A549 (cell line): ENCODE measurements at regions not wholly inside any gene's neighbourhood (a gene's known extent, or its start where the extent isn't known, plus 50 kb on each side); places are given as distances from the start of the nearest gene placed in this dataset.

ENCODE experiments used
- ATAC-seq, 2 experiments: fragments of 200-7000 bp in 1 of 2; fragments of >200 bp in 1 of 2; cut with Nextera tagmentation in 1 of 2; cut with Tn5 transposase in 1 of 2; 3 replicates each; pipeline versions ENCODE4 v1.8.0 to v1.9.1; 2018 to 2020; ENCODE audit warnings: mild to moderate bottlenecking in 1 of 2, moderate library complexity in 1 of 2
- CTCF ChIA-PET: fragments of 300-600 bp; sonication (Branson Sonifier 250); formaldehyde crosslinking; extraction: SDS; loops from one replicate; lab custom pipeline; 2021; ENCODE audit warnings: antibody characterized with exemption, inconsistent platforms; lab: Yijun Ruan, JAX
- POLR2A ChIA-PET: fragments of 350-600 bp; formaldehyde crosslinking; extraction: SDS; loops from one replicate; lab custom pipeline; 2021; ENCODE audit warnings: antibody characterized with exemption, inconsistent platforms; lab: Yijun Ruan, JAX
- DNase-seq, 2 experiments: peaks; one replicate each; pipeline versions ENCODE4 v3.0.0 to v3.0.0-alpha.2; 2011 to 2016; ENCODE audit warnings: low read depth in 1 of 2, low spot score in 1 of 2
- FAIRE-seq: peaks from 2 replicates; lab custom pipeline; 2011; peaks lifted over from hg19 to GRCh38; lab: Jason Lieb, UNC
- H3K27ac ChIP-seq, 2 experiments: fragments of >200 bp; sonication (Bioruptor Twin); formaldehyde crosslinking; 3 replicates each; pipeline ENCODE4 v1.5.1; 2016 to 2017
- H3K4me1 ChIP-seq: fragments of >200 bp; sonication (Bioruptor Twin); formaldehyde crosslinking; 3 replicates; pipeline ENCODE4 v1.6.1; 2016
- H3K4me2 ChIP-seq: fragments of >200 bp; sonication (Bioruptor Twin); formaldehyde crosslinking; 3 replicates; pipeline ENCODE4 v1.6.1; 2016
- H3K4me3 ChIP-seq: fragments of >200 bp; sonication (Bioruptor Twin); formaldehyde crosslinking; 3 replicates; pipeline ENCODE4 v1.5.1; 2016
- H3K9me3 ChIP-seq: fragments of >200 bp; sonication (Bioruptor Twin); formaldehyde crosslinking; 3 replicates; pipeline ENCODE4 v1.6.1; 2016
- BHLHE40 ChIP-seq: IDR thresholded peaks from 2 replicates; pipeline ENCODE4 v1.6.1; 2012; ENCODE audit warnings: low read depth, low read length, inconsistent platforms
- CBX2 ChIP-seq: fragments of 200-600 bp; sonication (generic); IDR thresholded peaks from 2 replicates; pipeline ENCODE4 v1.6.1; 2016; ENCODE audit warnings: low read depth, mild to moderate bottlenecking, borderline replicate concordance
- CEBPB ChIP-seq, 2 experiments: fragments of >200 bp in 1 of 2; sonication (Bioruptor Twin) in 1 of 2; formaldehyde crosslinking in 1 of 2; IDR thresholded peaks; 2 replicates each; pipeline ENCODE4 v1.6.1; 2012 to 2016
- EHMT2 ChIP-seq: fragments of 200-600 bp; sonication (generic); IDR thresholded peaks from 2 replicates; pipeline ENCODE4 v1.6.1; 2016; ENCODE audit warnings: antibody characterized with exemption, low read depth, mild to moderate bottlenecking, moderate library complexity
- FOSB ChIP-seq: fragments of 250-450 bp; sonication (Bioruptor Pico); IDR thresholded peaks from 2 replicates; pipeline ENCODE4 v1.5.0; 2020; ENCODE audit warnings: mild to moderate bottlenecking, moderate library complexity
- FOSL2 ChIP-seq, 2 experiments: fragments of 450-650 bp in 1 of 2; fragments of >200 bp in 1 of 2; sonication (Bioruptor Twin) in 1 of 2; formaldehyde crosslinking; IDR thresholded peaks; 2 replicates each; pipeline versions ENCODE4 v1.5.0 to v1.6.1; 2016 to 2020; ENCODE audit warnings: mild to moderate bottlenecking in 1 of 2, moderate library complexity in 1 of 2
- HDAC2 ChIP-seq: fragments of 200-600 bp; sonication (generic); IDR thresholded peaks from 2 replicates; pipeline ENCODE4 v1.6.1; 2016
- HOXB13 ChIP-seq: fragments of 250-450 bp; sonication (Bioruptor Pico); IDR thresholded peaks from 2 replicates; pipeline ENCODE4 v1.5.0; 2020; ENCODE audit warnings: low read depth, mild to moderate bottlenecking, moderate library complexity
- HOXB5 ChIP-seq: fragments of 250-450 bp; sonication (Bioruptor Pico); IDR thresholded peaks from 2 replicates; pipeline ENCODE4 v1.5.0; 2020; ENCODE audit warnings: mild to moderate bottlenecking, moderate library complexity
- JUNB ChIP-seq: fragments of >200 bp; sonication (Bioruptor Twin); formaldehyde crosslinking; IDR thresholded peaks from 2 replicates; pipeline ENCODE4 v1.6.1; 2016
- KDM5A ChIP-seq: fragments of 200-600 bp; sonication (generic); IDR thresholded peaks from 2 replicates; pipeline ENCODE4 v1.6.1; 2016; ENCODE audit warnings: antibody characterized with exemption, mild to moderate bottlenecking
- MAFK ChIP-seq: fragments of 450-650 bp; IDR thresholded peaks from 2 replicates; pipeline ENCODE4 v1.6.1; 2014; ENCODE audit not compliant: partially characterized antibody
- NFE2L2 ChIP-seq: fragments of 150-350 bp; conservative IDR thresholded peaks from 2 replicates; pipeline ENCODE4 v1.6.1; 2014; ENCODE audit warnings: low read length
- PHF8 ChIP-seq: fragments of 200-600 bp; sonication (generic); IDR thresholded peaks from 2 replicates; pipeline ENCODE4 v1.6.1; 2016; ENCODE audit warnings: low read depth, mild to moderate bottlenecking, antibody characterized with exemption, moderate library complexity, borderline replicate concordance
- POLR2A ChIP-seq: IDR thresholded peaks from 2 replicates; pipeline ENCODE4 v1.6.1; 2012; ENCODE audit warnings: mild to moderate bottlenecking, low read length
- POLR2AphosphoS2 ChIP-seq: conservative IDR thresholded peaks from 2 replicates; pipeline ENCODE4 v1.6.1; 2012; ENCODE audit warnings: low read length, improper control_type of control experiment, inconsistent platforms
- RAD21 ChIP-seq, 2 experiments: fragments of >200 bp in 1 of 2; sonication (Bioruptor Twin) in 1 of 2; formaldehyde crosslinking in 1 of 2; IDR thresholded peaks in 1 of 2; conservative IDR thresholded peaks in 1 of 2; 2 replicates in 1 of 2; 3 replicates in 1 of 2; pipeline ENCODE4 v1.6.1; 2012 to 2018; ENCODE audit warnings: inconsistent platforms in 1 of 2
- RARB ChIP-seq: fragments of 250-450 bp; sonication (Bioruptor Pico); IDR thresholded peaks from 2 replicates; pipeline ENCODE4 v1.8.0; 2021; ENCODE audit warnings: mild to moderate bottlenecking, moderate library complexity
- TFCP2L1 ChIP-seq: fragments of 250-450 bp; sonication (Bioruptor Pico); IDR thresholded peaks from 2 replicates; pipeline ENCODE4 v1.5.0; 2021; ENCODE audit warnings: mild to moderate bottlenecking
- ZNF302 ChIP-seq: fragments of 250-450 bp; sonication (Bioruptor Pico); IDR thresholded peaks from 2 replicates; pipeline ENCODE4 v1.9.0; 2021; ENCODE audit warnings: inconsistent platforms, mild to moderate bottlenecking, moderate library complexity
- WGBS: methylation state at CpG from one replicate; pipeline ENCODE4 v1.1.6; 2017; ENCODE audit errors: missing lambda C conversion rate; 5-methylcytosine and 5-hydroxymethylcytosine counted together
- TF ChIP-seq, protein P1 (sequence below): fragments of 250-450 bp; sonication (Bioruptor Pico); IDR thresholded peaks from 2 replicates; pipeline ENCODE4 v1.5.0; 2020; ENCODE audit warnings: low read depth, mild to moderate bottlenecking, moderate library complexity
- TF ChIP-seq, protein P2 (sequence below): fragments of 250-450 bp; sonication (Bioruptor Pico); IDR thresholded peaks from 2 replicates; pipeline ENCODE4 v1.5.0; 2021; ENCODE audit warnings: mild to moderate bottlenecking, moderate library complexity, borderline replicate concordance
- TF ChIP-seq, protein P3 (sequence below): IDR thresholded peaks from 2 replicates; pipeline ENCODE4 v1.6.1; 2012; ENCODE audit warnings: low read depth, borderline replicate concordance
- TF ChIP-seq, protein P4 (sequence below): fragments of >200 bp; sonication (Bioruptor Twin); formaldehyde crosslinking; IDR thresholded peaks from 3 replicates; pipeline ENCODE4 v1.5.1; 2016
- TF ChIP-seq, protein P5 (sequence below): fragments of >200 bp; sonication (Bioruptor Twin); formaldehyde crosslinking; IDR thresholded peaks from 2 replicates; pipeline ENCODE4 v1.6.1; 2016
- TF ChIP-seq, protein P6 (sequence below): fragments of 450-650 bp; IDR thresholded peaks from 2 replicates; pipeline ENCODE4 v1.6.1; 2014; ENCODE audit warnings: antibody characterized with exemption

DNA sequence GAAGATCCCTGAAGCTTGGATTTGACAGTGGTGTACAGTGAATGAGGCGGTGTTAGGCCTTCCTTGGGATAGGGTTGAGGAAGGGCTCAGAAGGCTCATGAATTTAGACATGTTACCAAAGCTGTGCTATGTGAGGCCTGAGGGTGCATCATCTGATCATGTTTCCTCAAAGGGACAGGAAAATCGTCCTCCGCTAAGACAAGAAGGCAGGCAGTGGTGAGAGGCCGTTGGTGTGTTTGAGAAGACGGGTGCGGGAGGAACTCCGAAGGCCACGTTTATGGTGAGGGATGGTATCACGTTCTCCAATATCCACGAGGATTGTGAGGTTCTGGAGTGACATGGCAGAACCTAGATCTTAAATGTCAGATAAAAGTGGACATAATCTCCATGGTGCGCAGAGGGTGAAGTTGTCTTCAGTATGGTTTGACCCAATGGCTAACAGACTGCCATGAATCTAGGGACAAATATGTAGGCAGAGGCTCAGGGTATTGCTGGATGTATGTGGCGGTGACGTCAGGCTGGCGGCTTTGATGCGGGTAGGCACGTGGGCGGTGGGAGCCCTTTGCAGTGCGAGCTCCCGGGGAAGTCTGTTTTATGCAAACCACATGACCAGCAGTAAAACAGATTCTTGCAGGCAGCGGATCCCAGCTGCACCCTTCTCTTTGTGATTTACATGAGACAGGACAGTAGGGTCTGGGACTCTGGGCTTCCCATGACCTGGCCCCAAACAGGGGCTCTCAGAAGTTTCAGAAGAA is 242.3 kb upstream of the B3GAT1 start (continued):
- TF ChIP-seq, protein P1, sequence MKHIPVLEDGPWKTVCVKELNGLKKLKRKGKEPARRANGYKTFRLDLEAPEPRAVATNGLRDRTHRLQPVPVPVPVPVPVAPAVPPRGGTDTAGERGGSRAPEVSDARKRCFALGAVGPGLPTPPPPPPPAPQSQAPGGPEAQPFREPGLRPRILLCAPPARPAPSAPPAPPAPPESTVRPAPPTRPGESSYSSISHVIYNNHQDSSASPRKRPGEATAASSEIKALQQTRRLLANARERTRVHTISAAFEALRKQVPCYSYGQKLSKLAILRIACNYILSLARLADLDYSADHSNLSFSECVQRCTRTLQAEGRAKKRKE: no peak
- TF ChIP-seq RAD21 (conservative IDR thresholded peaks at IDR 0.05 in 1 of 2, IDR thresholded peaks at IDR 0.05 in 1 of 2) (no peak), EHMT2 (no peak), JUNB (no peak), CEBPB (IDR thresholded peaks at IDR 0.05) (no peak), BHLHE40 (no peak), FOSB (CRISPR knock-in tag) (no peak)
- TF ChIP-seq, protein P2, sequence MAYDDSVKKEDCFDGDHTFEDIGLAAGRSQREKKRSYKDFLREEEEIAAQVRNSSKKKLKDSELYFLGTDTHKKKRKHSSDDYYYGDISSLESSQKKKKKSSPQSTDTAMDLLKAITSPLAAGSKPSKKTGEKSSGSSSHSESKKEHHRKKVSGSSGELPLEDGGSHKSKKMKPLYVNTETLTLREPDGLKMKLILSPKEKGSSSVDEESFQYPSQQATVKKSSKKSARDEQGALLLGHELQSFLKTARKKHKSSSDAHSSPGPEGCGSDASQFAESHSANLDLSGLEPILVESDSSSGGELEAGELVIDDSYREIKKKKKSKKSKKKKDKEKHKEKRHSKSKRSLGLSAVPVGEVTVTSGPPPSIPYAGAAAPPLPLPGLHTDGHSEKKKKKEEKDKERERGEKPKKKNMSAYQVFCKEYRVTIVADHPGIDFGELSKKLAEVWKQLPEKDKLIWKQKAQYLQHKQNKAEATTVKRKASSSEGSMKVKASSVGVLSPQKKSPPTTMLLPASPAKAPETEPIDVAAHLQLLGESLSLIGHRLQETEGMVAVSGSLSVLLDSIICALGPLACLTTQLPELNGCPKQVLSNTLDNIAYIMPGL (CRISPR knock-in tag): no peak
- TF ChIP-seq, protein P3, sequence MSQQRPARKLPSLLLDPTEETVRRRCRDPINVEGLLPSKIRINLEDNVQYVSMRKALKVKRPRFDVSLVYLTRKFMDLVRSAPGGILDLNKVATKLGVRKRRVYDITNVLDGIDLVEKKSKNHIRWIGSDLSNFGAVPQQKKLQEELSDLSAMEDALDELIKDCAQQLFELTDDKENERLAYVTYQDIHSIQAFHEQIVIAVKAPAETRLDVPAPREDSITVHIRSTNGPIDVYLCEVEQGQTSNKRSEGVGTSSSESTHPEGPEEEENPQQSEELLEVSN: no peak
- TF ChIP-seq, all 56 proteins: peak for 0

DNA sequence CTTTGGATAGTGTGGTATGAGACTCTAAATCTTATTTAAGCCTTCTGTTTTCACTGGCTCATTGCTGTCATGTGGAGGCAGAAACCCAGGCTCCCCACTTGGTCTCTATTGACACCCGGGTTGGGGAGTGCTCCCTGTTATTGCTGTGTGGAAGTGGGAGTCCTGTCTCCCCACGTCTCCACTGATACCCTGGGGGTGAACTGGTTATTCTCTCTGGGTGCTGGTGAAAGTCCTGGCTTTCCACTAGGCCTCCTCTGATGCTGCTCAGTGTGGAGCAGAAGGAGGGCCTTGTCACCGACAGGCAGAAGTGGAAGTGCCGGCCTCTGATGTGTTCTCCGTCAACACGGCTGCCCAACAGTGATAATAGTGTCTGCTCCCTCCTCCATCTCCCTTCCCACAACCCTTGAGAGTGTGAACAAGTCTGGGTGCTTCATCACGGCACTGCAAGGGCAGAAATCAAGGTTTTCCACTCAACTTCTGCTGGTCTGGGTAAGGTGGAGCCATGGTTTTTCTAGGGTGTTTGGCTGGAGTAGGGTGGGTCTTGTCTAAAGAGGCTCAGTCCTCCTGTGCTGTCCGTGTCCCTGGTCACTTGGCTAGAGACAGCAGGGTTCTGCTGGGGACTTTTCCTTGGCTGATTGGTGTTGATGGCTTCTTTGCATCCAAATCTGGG is 240.7 kb upstream of the B3GAT1 start:
- Histone ChIP-seq H3K27ac (no peak overlapping the region), H3K4me2 (no peak overlapping the region), H3K4me3 (no peak overlapping the region), H3K4me1 (no peaks in the 10 kb centered on the region), H3K9me3 (no peaks in the 10 kb centered on the region)
- POLR2A ChIA-PET: no interaction called here
- CTCF ChIA-PET: no interaction called here
- no peak for ATAC-seq
- FAIRE-seq: no peak
- 16% methylated on average over 5 of the region's 8 CpGs for WGBS
- no peak for DNase-seq
- TF ChIP-seq HOXB5 (CRISPR knock-in tag) (no peak), BHLHE40 (no peak), FOSL2 (IDR thresholded peaks at IDR 0.05) (no peak), FOSL2 (CRISPR knock-in tag; IDR thresholded peaks at IDR 0.05) (no peak), NFE2L2 (no peak), HDAC2 (no peak), POLR2AphosphoS2 (no peak), POLR2A (no peak), HOXB13 (CRISPR knock-in tag) (no peak), KDM5A (no peak)

DNA sequence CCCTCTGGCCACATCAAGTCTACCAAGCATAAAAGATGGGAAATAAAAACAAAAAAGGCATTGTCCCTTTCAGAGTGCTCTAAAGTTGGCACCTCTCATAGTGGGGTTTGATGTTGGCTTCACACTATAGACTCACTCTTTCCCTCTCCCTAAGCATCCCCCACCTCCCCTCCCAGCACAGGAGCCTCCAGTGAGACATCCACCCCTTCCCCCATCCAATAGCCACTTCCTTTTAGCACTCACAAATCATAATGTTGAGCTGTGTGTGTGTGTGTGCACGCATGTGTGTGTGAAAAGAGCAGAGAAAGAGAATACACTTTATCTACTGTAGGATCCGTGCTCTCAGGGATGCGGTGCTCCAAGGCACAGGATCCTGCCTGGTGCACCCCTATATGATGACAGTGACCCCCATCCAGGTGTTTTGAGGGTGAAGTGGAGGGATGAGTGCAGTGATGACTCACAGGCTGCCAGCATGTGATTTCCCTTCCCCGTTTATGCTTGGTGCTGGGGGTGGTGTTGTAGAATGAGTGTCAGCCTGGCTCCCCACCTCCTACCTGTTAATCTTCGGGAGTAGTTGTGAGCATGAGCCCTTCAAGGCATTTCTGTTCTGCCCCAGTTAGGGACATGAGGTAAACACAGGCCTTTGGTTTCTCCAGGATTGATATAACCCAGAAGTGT is 235.2 kb upstream of the B3GAT1 start:
- POLR2A ChIA-PET: no interaction called here
- no peak for FAIRE-seq
- no peak for ATAC-seq
- TF ChIP-seq CBX2 (no peak), EHMT2 (no peak), POLR2AphosphoS2 (no peak), RARB (no peak), MAFK (no peak), PHF8 (no peak), POLR2A (no peak), TFCP2L1 (CRISPR knock-in tag) (no peak), ZNF302 (no peak)
- TF ChIP-seq, protein P4, sequence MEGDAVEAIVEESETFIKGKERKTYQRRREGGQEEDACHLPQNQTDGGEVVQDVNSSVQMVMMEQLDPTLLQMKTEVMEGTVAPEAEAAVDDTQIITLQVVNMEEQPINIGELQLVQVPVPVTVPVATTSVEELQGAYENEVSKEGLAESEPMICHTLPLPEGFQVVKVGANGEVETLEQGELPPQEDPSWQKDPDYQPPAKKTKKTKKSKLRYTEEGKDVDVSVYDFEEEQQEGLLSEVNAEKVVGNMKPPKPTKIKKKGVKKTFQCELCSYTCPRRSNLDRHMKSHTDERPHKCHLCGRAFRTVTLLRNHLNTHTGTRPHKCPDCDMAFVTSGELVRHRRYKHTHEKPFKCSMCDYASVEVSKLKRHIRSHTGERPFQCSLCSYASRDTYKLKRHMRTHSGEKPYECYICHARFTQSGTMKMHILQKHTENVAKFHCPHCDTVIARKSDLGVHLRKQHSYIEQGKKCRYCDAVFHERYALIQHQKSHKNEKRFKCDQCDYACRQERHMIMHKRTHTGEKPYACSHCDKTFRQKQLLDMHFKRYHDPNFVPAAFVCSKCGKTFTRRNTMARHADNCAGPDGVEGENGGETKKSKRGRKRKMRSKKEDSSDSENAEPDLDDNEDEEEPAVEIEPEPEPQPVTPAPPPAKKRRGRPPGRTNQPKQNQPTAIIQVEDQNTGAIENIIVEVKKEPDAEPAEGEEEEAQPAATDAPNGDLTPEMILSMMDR: no peak
- TF ChIP-seq, protein P5, sequence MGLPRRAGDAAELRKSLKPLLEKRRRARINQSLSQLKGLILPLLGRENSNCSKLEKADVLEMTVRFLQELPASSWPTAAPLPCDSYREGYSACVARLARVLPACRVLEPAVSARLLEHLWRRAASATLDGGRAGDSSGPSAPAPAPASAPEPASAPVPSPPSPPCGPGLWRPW: no peak
- TF ChIP-seq, protein P6, sequence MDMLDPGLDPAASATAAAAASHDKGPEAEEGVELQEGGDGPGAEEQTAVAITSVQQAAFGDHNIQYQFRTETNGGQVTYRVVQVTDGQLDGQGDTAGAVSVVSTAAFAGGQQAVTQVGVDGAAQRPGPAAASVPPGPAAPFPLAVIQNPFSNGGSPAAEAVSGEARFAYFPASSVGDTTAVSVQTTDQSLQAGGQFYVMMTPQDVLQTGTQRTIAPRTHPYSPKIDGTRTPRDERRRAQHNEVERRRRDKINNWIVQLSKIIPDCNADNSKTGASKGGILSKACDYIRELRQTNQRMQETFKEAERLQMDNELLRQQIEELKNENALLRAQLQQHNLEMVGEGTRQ: no peak
- TF ChIP-seq, protein P1: no peak

More for the DNA sequence above, 235.2 kb upstream of the B3GAT1 start:
- Histone ChIP-seq H3K9me3 (no peaks in the 10 kb centered on the region), H3K27ac (no peak overlapping the region), H3K4me2 (no peak overlapping the region), H3K4me1 (no peaks in the 10 kb centered on the region), H3K4me3 (no peak overlapping the region)
- CTCF ChIA-PET: no interaction called here
- DNase-seq: no peak
- 0% methylated on average over 4 of the region's 5 CpGs for WGBS
